ENCODE measurements at regions not wholly inside any gene's neighbourhood (a gene's known extent, or its start where the extent isn't known, plus 50 kb on each side); places are given as distances from the start of the nearest gene placed in this dataset.
"Not testable (repeated sequence)": the region's sequence is repeated elsewhere in the genome, so short reads cannot be mapped to it uniquely, and the experiment has no call there.

GRCh38 chr4:138521809-138522208 is 279.7 kb upstream of the SLC7A11 start:
- no peak for DNase-seq (ENCODE audit: low read depth in 2 of 3, low spot score in 1 of 3)

- DNase-seq (ENCODE audit: low read depth in 2 of 3, low spot score in 1 of 3): no peak
Observed at GRCh38 chr4:138519436-138519835, 277.3 kb upstream of the SLC7A11 start.

GRCh38 chr4:138513535-138513934 is 271.4 kb upstream of the SLC7A11 start:
- DNase-seq (ENCODE audit: low read depth in 2 of 3, low spot score in 1 of 3): no peak

GRCh38 chr4:138512756-138513155 is 270.6 kb upstream of the SLC7A11 start:
- DNase-seq (ENCODE audit: low read depth in 2 of 3, low spot score in 1 of 3): no peak

GRCh38 chr4:138510053-138510452 is 267.9 kb upstream of the SLC7A11 start:
- DNase-seq (ENCODE audit: low read depth in 2 of 3, low spot score in 1 of 3): no peak

GRCh38 chr4:138509346-138509745 is 267.2 kb upstream of the SLC7A11 start:
- DNase-seq (ENCODE audit: low read depth in 2 of 3, low spot score in 1 of 3): no peak

GRCh38 chr4:138507522-138507921 is 265.4 kb upstream of the SLC7A11 start:
- DNase-seq (ENCODE audit: low read depth in 2 of 3, low spot score in 1 of 3): no peak

GRCh38 chr4:138501614-138502013 is 259.5 kb upstream of the SLC7A11 start:
- DNase-seq (ENCODE audit: low read depth in 2 of 3, low spot score in 1 of 3): no peak

- DNase-seq (ENCODE audit: low read depth in 2 of 3, low spot score in 1 of 3): no peak
Observed at GRCh38 chr4:138500869-138501268, 258.7 kb upstream of the SLC7A11 start.

- no peak for DNase-seq (ENCODE audit: low read depth in 2 of 3, low spot score in 1 of 3)
Observed at GRCh38 chr4:138499627-138500026, 257.5 kb upstream of the SLC7A11 start.

- DNase-seq (ENCODE audit: low read depth in 2 of 3, low spot score in 1 of 3): no peak
Observed at GRCh38 chr4:138494931-138495330, 252.8 kb upstream of the SLC7A11 start.

- no peak for DNase-seq (ENCODE audit: low read depth in 2 of 3, low spot score in 1 of 3)
Observed at GRCh38 chr4:138494116-138494515, 252.0 kb upstream of the SLC7A11 start.

- DNase-seq (ENCODE audit: low read depth in 2 of 3, low spot score in 1 of 3): no peak
Observed at GRCh38 chr4:138492176-138492575, 250.0 kb upstream of the SLC7A11 start.

GRCh38 chr4:138488533-138488932 is 246.4 kb upstream of the SLC7A11 start:
- no peak for DNase-seq (ENCODE audit: low read depth in 2 of 3, low spot score in 1 of 3)

- DNase-seq (ENCODE audit: low read depth in 2 of 3, low spot score in 1 of 3): no peak
Observed at GRCh38 chr4:138487670-138488069, 245.5 kb upstream of the SLC7A11 start.

- no peak for DNase-seq (ENCODE audit: low read depth in 2 of 3, low spot score in 1 of 3)
Observed at GRCh38 chr4:138487230-138487629, 245.1 kb upstream of the SLC7A11 start.

- no peak for DNase-seq (ENCODE audit: low read depth in 2 of 3, low spot score in 1 of 3)
Observed at GRCh38 chr4:138485498-138485897, 243.3 kb upstream of the SLC7A11 start.

GRCh38 chr4:138475116-138475515 is 233.0 kb upstream of the SLC7A11 start:
- no peak for DNase-seq (ENCODE audit: low read depth in 2 of 3, low spot score in 1 of 3)

GRCh38 chr4:138473339-138473738 is 231.2 kb upstream of the SLC7A11 start:
- no peak for DNase-seq (ENCODE audit: low read depth in 2 of 3, low spot score in 1 of 3)

- no peak for DNase-seq (ENCODE audit: low read depth in 2 of 3, low spot score in 1 of 3)
Observed at GRCh38 chr4:138460477-138461414, 218.6 kb upstream of the SLC7A11 start.

- no peak for DNase-seq (ENCODE audit: low read depth in 2 of 3, low spot score in 1 of 3)
Observed at GRCh38 chr4:138458751-138459150, 216.6 kb upstream of the SLC7A11 start.

GRCh38 chr4:138456349-138456748 is 214.2 kb upstream of the SLC7A11 start:
- not testable (repeated sequence) for DNase-seq (ENCODE audit: low read depth in 2 of 3, low spot score in 1 of 3)

GRCh38 chr4:138455097-138455496 is 212.9 kb upstream of the SLC7A11 start:
- DNase-seq (ENCODE audit: low read depth in 2 of 3, low spot score in 1 of 3): no peak

Measured in stimulated activated CD4-positive, alpha-beta T cell treated with anti-CD3 and anti-CD28 coated beads, Interleukin-12 subunit alpha, Interleukin-12 subunit beta, amount 100 ng/mL, for 48 hours (primary cell).